Keratinocyte (primary cell): ENCODE measurements at regions not wholly inside any gene's neighbourhood (a gene's known extent, or its start where the extent isn't known, plus 50 kb on each side); places are given as distances from the start of the nearest gene placed in this dataset.

ENCODE experiments used
- EZH2 ChIP-seq: IDR thresholded peaks from one replicate; pipeline ENCODE4 v1.6.1; 2012; ENCODE audit warnings: inconsistent platforms, mild to moderate bottlenecking, low read length, moderate library complexity
- TF ChIP-seq, protein P1 (sequence below), 3 experiments: IDR thresholded peaks in 1 of 3; conservative IDR thresholded peaks in 1 of 3; optimal IDR thresholded peaks in 1 of 3; 2 replicates in 2 of 3; 3 replicates in 1 of 3; pipeline versions ENCODE3 to v1.5.1; 2011; ENCODE audit warnings: low read length in 3 of 3, mild to moderate bottlenecking in 3 of 3, moderate library complexity in 2 of 3, control low read depth in 1 of 3, inconsistent platforms in 1 of 3; ENCODE audit not compliant: insufficient read depth in 2 of 3; ENCODE audit errors: extremely low read depth in 1 of 3

DNA sequence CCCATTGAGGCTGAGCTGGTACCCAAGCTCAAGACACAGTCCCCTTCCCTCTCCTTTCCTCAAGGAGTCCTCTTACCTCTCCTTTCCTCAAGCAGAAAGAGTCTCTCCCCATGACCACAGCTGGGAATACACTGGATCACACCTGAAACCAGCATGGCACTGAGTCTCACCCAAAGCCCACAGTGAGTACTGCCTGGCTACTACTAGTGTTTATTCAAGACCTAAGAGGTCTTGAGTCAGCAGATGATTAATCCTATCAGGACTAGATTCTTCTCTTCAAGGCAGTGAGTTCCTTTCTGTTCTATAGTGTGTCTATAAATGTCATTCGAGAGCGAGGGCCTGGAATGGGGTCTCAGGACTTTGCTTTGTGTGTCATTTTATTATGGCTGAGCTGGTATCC lies 111.4 kb downstream of the METTL4 start:
- TF ChIP-seq, protein P1, sequence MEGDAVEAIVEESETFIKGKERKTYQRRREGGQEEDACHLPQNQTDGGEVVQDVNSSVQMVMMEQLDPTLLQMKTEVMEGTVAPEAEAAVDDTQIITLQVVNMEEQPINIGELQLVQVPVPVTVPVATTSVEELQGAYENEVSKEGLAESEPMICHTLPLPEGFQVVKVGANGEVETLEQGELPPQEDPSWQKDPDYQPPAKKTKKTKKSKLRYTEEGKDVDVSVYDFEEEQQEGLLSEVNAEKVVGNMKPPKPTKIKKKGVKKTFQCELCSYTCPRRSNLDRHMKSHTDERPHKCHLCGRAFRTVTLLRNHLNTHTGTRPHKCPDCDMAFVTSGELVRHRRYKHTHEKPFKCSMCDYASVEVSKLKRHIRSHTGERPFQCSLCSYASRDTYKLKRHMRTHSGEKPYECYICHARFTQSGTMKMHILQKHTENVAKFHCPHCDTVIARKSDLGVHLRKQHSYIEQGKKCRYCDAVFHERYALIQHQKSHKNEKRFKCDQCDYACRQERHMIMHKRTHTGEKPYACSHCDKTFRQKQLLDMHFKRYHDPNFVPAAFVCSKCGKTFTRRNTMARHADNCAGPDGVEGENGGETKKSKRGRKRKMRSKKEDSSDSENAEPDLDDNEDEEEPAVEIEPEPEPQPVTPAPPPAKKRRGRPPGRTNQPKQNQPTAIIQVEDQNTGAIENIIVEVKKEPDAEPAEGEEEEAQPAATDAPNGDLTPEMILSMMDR (optimal IDR thresholded peaks at IDR 0.05 in 1 of 3, IDR thresholded peaks at IDR 0.05 in 1 of 3, conservative IDR thresholded peaks at IDR 0.05 in 1 of 3; ENCODE audit: extremely low read depth in 1 of 3, insufficient read depth in 2 of 3, low read length in 3 of 3), result no peak
- TF ChIP-seq EZH2, result no peak
